ENCODE measurements at regions not wholly inside any gene's neighbourhood (a gene's known extent, or its start where the extent isn't known, plus 50 kb on each side); places are given as distances from the start of the nearest gene placed in this dataset.

GRCh38 chr18:78151234-78151633 lies 828.4 kb upstream of the SALL3 start:
- no peak for TF ChIP-seq POLR2A (IDR thresholded peaks at IDR 0.05)
- TF ChIP-seq, protein P1, sequence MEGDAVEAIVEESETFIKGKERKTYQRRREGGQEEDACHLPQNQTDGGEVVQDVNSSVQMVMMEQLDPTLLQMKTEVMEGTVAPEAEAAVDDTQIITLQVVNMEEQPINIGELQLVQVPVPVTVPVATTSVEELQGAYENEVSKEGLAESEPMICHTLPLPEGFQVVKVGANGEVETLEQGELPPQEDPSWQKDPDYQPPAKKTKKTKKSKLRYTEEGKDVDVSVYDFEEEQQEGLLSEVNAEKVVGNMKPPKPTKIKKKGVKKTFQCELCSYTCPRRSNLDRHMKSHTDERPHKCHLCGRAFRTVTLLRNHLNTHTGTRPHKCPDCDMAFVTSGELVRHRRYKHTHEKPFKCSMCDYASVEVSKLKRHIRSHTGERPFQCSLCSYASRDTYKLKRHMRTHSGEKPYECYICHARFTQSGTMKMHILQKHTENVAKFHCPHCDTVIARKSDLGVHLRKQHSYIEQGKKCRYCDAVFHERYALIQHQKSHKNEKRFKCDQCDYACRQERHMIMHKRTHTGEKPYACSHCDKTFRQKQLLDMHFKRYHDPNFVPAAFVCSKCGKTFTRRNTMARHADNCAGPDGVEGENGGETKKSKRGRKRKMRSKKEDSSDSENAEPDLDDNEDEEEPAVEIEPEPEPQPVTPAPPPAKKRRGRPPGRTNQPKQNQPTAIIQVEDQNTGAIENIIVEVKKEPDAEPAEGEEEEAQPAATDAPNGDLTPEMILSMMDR (IDR thresholded peaks at IDR 0.05), result no peak
- no peaks in the 10 kb centered on the region for H3K27me3 ChIP-seq
- ATAC-seq, result no peak
- no peaks in the 10 kb centered on the region for H3K4me1 ChIP-seq
- H3K9me3 ChIP-seq, result no peaks in the 10 kb centered on the region
- DNase-seq, result no peak
- H3K36me3 ChIP-seq, result no peaks in the 10 kb centered on the region
- H3K27ac ChIP-seq, result no peak overlapping the region
- intact Hi-C loops (cut with DNase I), result no loop called here
- 88 to 92% (median 90%) methylated on average over 9 of the region's 9 CpGs for WGBS, 4 donors
- H3K4me3 ChIP-seq, result no peak overlapping the region

DNA sequence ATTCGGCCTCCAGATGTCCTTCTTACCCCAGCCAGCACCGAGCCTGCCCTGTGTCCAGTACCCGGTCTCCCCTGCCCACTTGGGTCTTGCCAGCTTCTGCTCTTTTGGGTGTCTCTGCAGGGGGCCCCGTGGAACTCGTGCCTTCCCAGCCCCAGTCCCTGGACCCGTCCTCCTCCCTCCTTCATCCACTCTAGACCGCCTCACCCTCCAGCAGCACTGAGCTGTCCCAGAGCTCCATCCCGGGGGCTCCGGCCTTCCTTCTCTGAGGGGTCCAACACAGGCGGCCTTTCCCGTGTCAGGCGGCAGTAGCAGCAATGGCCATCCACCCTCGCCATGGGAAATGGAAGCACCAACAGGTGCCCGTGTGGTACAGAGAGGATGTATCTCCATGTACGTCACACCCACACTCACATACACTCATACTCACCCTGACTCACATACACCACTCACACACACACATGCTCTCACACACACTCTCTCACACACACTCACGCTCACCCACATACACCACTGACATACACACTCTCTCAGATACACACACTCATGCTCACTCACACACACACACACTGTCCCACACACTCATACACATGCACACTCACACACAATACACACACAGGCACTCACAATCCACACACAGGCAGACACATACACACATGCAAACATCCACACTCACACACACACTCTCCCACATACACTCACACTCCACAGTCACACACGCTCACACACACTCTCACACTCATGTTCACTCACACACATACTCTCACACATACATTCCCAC lies 827.5 kb upstream of the SALL3 start:
- Histone ChIP-seq H3K4me1 (no peaks in the 10 kb centered on the region), H3K27me3 (no peaks in the 10 kb centered on the region), H3K36me3 (no peaks in the 10 kb centered on the region), H3K9me3 (no peaks in the 10 kb centered on the region), H3K4me3 (no peak overlapping the region), H3K27ac (no peak overlapping the region)
- intact Hi-C loops (cut with DNase I), result no loop called here
- DNase-seq, result no peak
- no peak for TF ChIP-seq POLR2A (IDR thresholded peaks at IDR 0.05)
- TF ChIP-seq, protein P1 (IDR thresholded peaks at IDR 0.05), result no peak
- ATAC-seq, result peak in 1 of 4 donors; percentile 41
- WGBS, 4 donors, result 88 to 92% (median 91%) methylated on average over 17 of the region's 17 CpGs

DNA sequence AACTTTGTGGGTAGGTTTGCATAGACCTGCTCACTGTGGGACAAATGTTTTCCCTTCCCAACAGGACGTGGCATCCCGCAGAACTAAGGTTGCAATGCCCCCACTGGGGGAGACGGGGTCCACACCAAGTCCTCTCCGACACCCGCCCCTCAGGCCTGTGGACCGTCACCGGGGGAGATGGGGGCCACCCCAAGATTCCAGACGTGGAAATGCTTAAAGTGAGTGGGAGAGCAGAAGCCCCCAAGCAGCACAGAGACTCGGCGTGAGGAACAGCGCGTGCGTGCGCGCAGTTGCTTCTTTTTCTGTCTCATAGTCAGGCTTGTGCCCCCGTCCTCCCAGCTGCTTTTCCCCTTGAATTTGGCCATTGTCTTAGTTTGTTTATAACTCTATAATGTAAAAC lies 826.3 kb upstream of the SALL3 start:
- Histone ChIP-seq H3K27ac (no peak overlapping the region), H3K9me3 (no peaks in the 10 kb centered on the region), H3K36me3 (no peaks in the 10 kb centered on the region), H3K27me3 (no peaks in the 10 kb centered on the region), H3K4me1 (no peaks in the 10 kb centered on the region), H3K4me3 (no peak overlapping the region)
- WGBS, 4 donors, result 87 to 88% (median 87%) methylated on average over 16 of the region's 16 CpGs
- TF ChIP-seq POLR2A (IDR thresholded peaks at IDR 0.05), result no peak
- TF ChIP-seq, protein P1 (IDR thresholded peaks at IDR 0.05), result no peak
- intact Hi-C loops (cut with DNase I), result no loop called here
- no peak for DNase-seq
- no peak for ATAC-seq

DNA sequence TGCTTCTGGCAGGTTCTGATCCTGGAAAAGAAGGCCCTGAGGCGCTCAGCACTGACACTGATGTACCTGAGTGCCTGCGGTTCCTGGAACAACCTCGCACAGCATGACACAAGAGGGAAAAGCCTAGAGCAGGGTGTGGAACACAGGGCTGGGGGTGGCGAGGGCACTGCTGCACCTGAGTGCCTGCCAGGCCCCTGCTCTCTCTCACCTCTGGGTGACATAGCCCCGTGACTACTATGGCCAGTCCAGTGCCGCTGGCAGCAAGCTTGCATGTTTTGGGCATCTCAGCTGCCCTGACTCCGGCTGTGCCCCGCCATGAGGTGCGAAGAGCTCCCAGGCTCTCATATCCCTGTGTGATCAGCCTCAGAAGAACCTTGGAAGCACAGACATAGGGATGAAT lies 825.2 kb upstream of the SALL3 start:
- 76 to 85% (median 83%) methylated on average over 8 to 9 of the region's 9 CpGs for WGBS, 4 donors
- ATAC-seq, result no peak

More for the DNA sequence above, 825.2 kb upstream of the SALL3 start:
- Histone ChIP-seq H3K27me3 (no peaks in the 10 kb centered on the region), H3K4me1 (no peaks in the 10 kb centered on the region), H3K9me3 (no peaks in the 10 kb centered on the region), H3K36me3 (no peaks in the 10 kb centered on the region), H3K27ac (no peak overlapping the region), H3K4me3 (no peak overlapping the region)
- TF ChIP-seq, protein P1 (IDR thresholded peaks at IDR 0.05), result no peak
- TF ChIP-seq POLR2A (IDR thresholded peaks at IDR 0.05), result no peak
- DNase-seq, result no peak
- intact Hi-C loops (cut with DNase I), result no loop called here

All from heart left ventricle (tissue), 16 donors.